ENCODE measurements at regions not wholly inside any gene's neighbourhood (a gene's known extent, or its start where the extent isn't known, plus 50 kb on each side); places are given as distances from the start of the nearest gene placed in this dataset.

DNA sequence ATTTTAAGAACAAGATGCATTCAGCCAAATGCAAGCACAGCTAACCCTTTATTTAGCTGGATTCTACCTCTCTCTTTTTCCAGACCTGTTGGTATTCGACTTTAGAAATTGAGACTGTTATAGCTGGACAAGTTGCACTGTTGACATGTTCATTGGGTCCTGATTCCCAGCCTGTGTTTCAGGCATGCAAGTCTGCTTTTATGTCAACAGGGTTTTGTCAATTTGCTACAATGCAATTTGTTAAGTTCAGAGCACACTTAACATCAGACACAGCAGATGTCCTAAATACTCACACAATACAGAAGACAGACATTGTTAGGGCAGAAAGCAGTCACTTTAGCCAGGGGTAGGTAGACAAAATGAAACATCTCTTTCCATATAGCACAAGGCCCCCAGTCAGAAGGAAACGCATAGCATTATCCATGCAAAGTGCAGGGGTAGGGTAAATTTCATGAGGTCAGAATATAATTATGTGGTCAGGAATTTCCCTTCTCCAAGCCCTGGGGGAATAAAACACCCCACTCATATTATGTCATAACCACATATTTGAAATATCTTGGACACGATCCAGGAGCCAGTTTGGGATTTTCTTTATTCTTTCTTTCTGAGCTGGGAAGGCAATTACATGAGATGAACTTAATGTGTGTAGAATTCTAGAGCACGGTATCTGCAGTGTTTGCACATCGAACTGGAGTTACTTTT, 504.1 kb downstream of the NTRK3 start:
- TF ChIP-seq, protein P1, sequence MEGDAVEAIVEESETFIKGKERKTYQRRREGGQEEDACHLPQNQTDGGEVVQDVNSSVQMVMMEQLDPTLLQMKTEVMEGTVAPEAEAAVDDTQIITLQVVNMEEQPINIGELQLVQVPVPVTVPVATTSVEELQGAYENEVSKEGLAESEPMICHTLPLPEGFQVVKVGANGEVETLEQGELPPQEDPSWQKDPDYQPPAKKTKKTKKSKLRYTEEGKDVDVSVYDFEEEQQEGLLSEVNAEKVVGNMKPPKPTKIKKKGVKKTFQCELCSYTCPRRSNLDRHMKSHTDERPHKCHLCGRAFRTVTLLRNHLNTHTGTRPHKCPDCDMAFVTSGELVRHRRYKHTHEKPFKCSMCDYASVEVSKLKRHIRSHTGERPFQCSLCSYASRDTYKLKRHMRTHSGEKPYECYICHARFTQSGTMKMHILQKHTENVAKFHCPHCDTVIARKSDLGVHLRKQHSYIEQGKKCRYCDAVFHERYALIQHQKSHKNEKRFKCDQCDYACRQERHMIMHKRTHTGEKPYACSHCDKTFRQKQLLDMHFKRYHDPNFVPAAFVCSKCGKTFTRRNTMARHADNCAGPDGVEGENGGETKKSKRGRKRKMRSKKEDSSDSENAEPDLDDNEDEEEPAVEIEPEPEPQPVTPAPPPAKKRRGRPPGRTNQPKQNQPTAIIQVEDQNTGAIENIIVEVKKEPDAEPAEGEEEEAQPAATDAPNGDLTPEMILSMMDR (IDR thresholded peaks at IDR 0.05), result no peak
- TF ChIP-seq POLR2A (IDR thresholded peaks at IDR 0.05; ENCODE audit: low read depth) (no peak), EP300 (IDR thresholded peaks at IDR 0.05) (no peak), POLR2AphosphoS5 (IDR thresholded peaks at IDR 0.05) (no peak)
